ENCODE measurements at regions not wholly inside any gene's neighbourhood (a gene's known extent, or its start where the extent isn't known, plus 50 kb on each side); places are given as distances from the start of the nearest gene placed in this dataset.

DNA sequence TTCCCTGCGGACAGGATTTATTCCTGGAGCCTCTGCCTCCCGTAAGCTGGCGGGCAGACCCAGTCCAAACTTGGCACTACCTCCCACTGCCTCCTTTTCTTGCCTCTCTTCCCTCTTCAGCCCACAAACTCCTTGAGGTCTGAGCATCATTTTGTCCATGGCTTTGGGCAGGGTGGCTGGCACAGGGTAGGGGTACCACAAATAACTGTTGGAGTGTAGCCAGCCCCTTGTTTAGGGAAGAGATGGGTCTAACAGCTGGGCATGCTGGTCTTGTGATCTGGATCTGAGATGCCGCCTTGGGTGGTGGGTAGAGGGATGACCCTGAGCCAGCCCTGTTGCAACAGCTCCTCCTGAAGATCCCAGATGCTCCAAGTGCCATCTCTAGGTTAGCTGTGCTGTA, 71.4 kb upstream of the CLDN14 start:
- TF ChIP-seq EZH2phosphoT487 (IDR thresholded peaks at IDR 0.05; ENCODE audit: borderline replicate concordance) (no peak), CTCF (conservative IDR thresholded peaks at IDR 0.05; ENCODE audit: low read length) (no peak)
- Histone ChIP-seq H2AFZ (ENCODE audit: low read length) (no peak overlapping the region), H3K36me3 (ENCODE audit: insufficient read depth, low read length) (no peaks in the 10 kb centered on the region), H3K9me3 (ENCODE audit: insufficient read depth, low read depth, low read length) (no peaks in the 10 kb centered on the region), H3K9ac (ENCODE audit: low read depth, low read length, poor library complexity, severe bottlenecking) (no peak overlapping the region), H3K9me2 (replicated peaks; ENCODE audit: low read depth, low read length) (no peaks in the 10 kb centered on the region), H3K79me2 (ENCODE audit: insufficient read depth, low read length) (no peaks in the 10 kb centered on the region), H3K4me2 (ENCODE audit: low read depth, low read length, poor library complexity, severe bottlenecking) (no peak overlapping the region), H3K4me3 (ENCODE audit: low read length, poor library complexity, severe bottlenecking) (no peak overlapping the region), H3K4me1 (ENCODE audit: insufficient read depth, low read length, poor library complexity, severe bottlenecking) (no peaks in the 10 kb centered on the region), H3K27me3 (ENCODE audit: insufficient read depth, low read length, poor library complexity, severe bottlenecking) (no peaks in the 10 kb centered on the region), H3F3A (ENCODE audit: low read depth) (no peaks in the 10 kb centered on the region), H4K20me1 (ENCODE audit: insufficient read depth, low read length, poor library complexity, severe bottlenecking) (no peaks in the 10 kb centered on the region)

DNA sequence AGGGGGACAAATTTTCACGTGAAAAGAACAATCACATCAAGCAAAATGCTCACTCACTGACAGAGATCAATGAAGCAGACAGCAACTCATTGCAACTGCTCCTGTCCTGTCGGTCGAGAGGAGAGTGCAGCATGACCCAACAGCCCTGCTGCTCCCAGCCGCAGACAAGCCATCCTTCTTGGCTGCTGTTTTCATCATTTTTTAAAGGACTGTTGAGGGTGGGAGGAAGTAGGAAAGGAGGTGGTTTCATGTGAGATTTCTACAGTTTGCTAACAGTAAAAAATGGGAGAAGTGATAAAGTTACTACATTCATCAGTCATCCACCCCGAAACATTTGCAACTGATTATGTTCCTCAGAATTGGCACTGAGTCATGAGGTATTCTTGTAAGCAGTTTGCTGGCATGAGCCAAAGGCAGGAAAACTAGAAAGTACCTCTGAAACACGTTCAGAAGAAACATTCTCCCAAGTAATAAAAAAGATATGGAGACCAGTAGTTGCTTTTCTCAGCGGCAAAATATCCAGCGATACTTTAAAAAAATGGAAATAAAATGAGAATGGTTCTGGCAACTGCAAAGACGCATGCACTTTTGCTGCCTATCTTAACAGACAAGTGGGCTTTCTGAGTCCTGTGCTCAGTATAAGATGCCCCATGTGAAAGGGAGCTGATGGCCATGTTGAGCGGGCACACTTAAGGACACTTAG, 72.0 kb upstream of the CLDN14 start:
- Histone ChIP-seq H3K9me2 (replicated peaks; ENCODE audit: low read depth, low read length) (no peaks in the 10 kb centered on the region), H3K4me2 (ENCODE audit: low read depth, low read length, poor library complexity, severe bottlenecking) (no peak overlapping the region), H3K9ac (ENCODE audit: low read depth, low read length, poor library complexity, severe bottlenecking) (no peak overlapping the region), H3K4me1 (ENCODE audit: insufficient read depth, low read length, poor library complexity, severe bottlenecking) (no peaks in the 10 kb centered on the region), H3K9me3 (ENCODE audit: insufficient read depth, low read depth, low read length) (no peaks in the 10 kb centered on the region), H3K4me3 (ENCODE audit: low read length, poor library complexity, severe bottlenecking) (no peak overlapping the region), H3F3A (ENCODE audit: low read depth) (no peaks in the 10 kb centered on the region), H3K36me3 (ENCODE audit: insufficient read depth, low read length) (no peaks in the 10 kb centered on the region), H2AFZ (ENCODE audit: low read length) (no peak overlapping the region), H4K20me1 (ENCODE audit: insufficient read depth, low read length, poor library complexity, severe bottlenecking) (no peaks in the 10 kb centered on the region), H3K27me3 (ENCODE audit: insufficient read depth, low read length, poor library complexity, severe bottlenecking) (no peaks in the 10 kb centered on the region), H3K79me2 (ENCODE audit: insufficient read depth, low read length) (no peaks in the 10 kb centered on the region)
- TF ChIP-seq EZH2phosphoT487 (IDR thresholded peaks at IDR 0.05; ENCODE audit: borderline replicate concordance) = no peak
- no peak for TF ChIP-seq CTCF (conservative IDR thresholded peaks at IDR 0.05; ENCODE audit: low read length)

DNA sequence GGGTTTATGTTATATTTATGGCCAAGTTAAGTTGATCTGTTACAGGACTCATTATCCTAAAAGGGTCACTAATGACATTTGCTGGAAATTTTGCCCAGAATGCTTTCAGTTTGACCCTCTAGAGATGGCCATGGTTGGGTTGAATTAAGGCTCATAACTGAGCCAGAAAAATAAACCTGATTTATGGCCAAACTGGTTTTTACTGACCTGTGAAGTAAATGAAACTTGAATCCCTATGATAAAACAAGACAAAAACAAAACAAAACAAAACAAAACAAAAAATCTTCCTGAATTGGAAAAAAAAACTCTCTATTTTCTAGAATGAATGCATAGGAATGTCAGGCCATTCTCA, 72.5 kb upstream of the CLDN14 start:
- no peak overlapping the region for H3K9ac ChIP-seq (ENCODE audit: low read depth, low read length, poor library complexity, severe bottlenecking)
- H3K4me2 ChIP-seq (ENCODE audit: low read depth, low read length, poor library complexity, severe bottlenecking) = no peak overlapping the region
- H2AFZ ChIP-seq (ENCODE audit: low read length) = no peak overlapping the region
- no peaks in the 10 kb centered on the region for H3K36me3 ChIP-seq (ENCODE audit: insufficient read depth, low read length)
- no peaks in the 10 kb centered on the region for H3K79me2 ChIP-seq (ENCODE audit: insufficient read depth, low read length)
- no peak for TF ChIP-seq EZH2phosphoT487 (IDR thresholded peaks at IDR 0.05; ENCODE audit: borderline replicate concordance)
- no peak for TF ChIP-seq CTCF (conservative IDR thresholded peaks at IDR 0.05; ENCODE audit: low read length)
- no peaks in the 10 kb centered on the region for H4K20me1 ChIP-seq (ENCODE audit: insufficient read depth, low read length, poor library complexity, severe bottlenecking)
- H3F3A ChIP-seq (ENCODE audit: low read depth) = no peaks in the 10 kb centered on the region
- no peaks in the 10 kb centered on the region for H3K9me2 ChIP-seq (replicated peaks; ENCODE audit: low read depth, low read length)
- H3K4me3 ChIP-seq (ENCODE audit: low read length, poor library complexity, severe bottlenecking) = no peak overlapping the region
- no peaks in the 10 kb centered on the region for H3K27me3 ChIP-seq (ENCODE audit: insufficient read depth, low read length, poor library complexity, severe bottlenecking)
- H3K9me3 ChIP-seq (ENCODE audit: insufficient read depth, low read depth, low read length) = no peaks in the 10 kb centered on the region
- no peaks in the 10 kb centered on the region for H3K4me1 ChIP-seq (ENCODE audit: insufficient read depth, low read length, poor library complexity, severe bottlenecking)
